ENCODE measurements at regions not wholly inside any gene's neighbourhood (a gene's known extent, or its start where the extent isn't known, plus 50 kb on each side); places are given as distances from the start of the nearest gene placed in this dataset.

DNA sequence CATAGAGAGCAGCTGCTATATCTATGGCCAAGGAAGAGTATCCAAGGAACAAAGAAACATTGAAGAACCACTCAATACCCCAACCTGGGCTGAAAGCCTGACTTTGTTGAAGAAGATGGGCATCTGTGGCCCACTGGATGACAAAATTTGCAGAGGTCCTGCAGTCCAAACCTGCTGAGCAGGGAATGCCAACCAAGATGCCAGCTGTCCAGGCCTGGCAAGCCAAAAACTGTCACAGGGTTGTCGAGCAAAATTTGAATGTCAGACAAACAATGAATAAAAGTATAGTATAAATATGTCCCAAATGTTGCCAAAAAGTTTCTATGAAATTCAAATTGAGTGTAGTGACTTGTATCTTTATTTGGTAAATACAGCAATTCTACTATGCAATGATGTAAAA lies 1040.2 kb downstream of the PCDH9 start:
- TF ChIP-seq ZNF70 (CRISPR knock-in tag; IDR thresholded peaks at IDR 0.05) (no peak), TOX (CRISPR knock-in tag; IDR thresholded peaks at IDR 0.05; ENCODE audit: borderline replicate concordance) (no peak), CSDC2 (CRISPR knock-in tag; IDR thresholded peaks at IDR 0.05) (no peak), ZFP3 (CRISPR knock-in tag; IDR thresholded peaks at IDR 0.05) (no peak), ZNF565 (CRISPR knock-in tag; conservative IDR thresholded peaks at IDR 0.05; ENCODE audit: low read depth) (no peak), PPARA (CRISPR knock-in tag; IDR thresholded peaks at IDR 0.05; ENCODE audit: borderline replicate concordance) (no peak), RARB (CRISPR knock-in tag; IDR thresholded peaks at IDR 0.05) (no peak), BACH2 (CRISPR knock-in tag; IDR thresholded peaks at IDR 0.05; ENCODE audit: borderline replicate concordance) (no peak), GLIS3 (CRISPR knock-in tag; IDR thresholded peaks at IDR 0.05) (no peak), ZNF8 (CRISPR knock-in tag; IDR thresholded peaks at IDR 0.05) (no peak), ESRRG (CRISPR knock-in tag; IDR thresholded peaks at IDR 0.05) (no peak), ZFP30 (CRISPR knock-in tag; IDR thresholded peaks at IDR 0.05) (no peak), TCF4 (CRISPR knock-in tag; IDR thresholded peaks at IDR 0.05; ENCODE audit: borderline replicate concordance) (no peak)
- TF ChIP-seq, protein P1, sequence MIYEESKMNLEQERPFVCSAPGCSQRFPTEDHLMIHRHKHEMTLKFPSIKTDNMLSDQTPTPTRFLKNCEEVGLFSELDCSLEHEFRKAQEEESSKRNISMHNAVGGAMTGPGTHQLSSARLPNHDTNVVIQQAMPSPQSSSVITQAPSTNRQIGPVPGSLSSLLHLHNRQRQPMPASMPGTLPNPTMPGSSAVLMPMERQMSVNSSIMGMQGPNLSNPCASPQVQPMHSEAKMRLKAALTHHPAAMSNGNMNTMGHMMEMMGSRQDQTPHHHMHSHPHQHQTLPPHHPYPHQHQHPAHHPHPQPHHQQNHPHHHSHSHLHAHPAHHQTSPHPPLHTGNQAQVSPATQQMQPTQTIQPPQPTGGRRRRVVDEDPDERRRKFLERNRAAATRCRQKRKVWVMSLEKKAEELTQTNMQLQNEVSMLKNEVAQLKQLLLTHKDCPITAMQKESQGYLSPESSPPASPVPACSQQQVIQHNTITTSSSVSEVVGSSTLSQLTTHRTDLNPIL (CRISPR knock-in tag; IDR thresholded peaks at IDR 0.05; ENCODE audit: low read depth), result no peak
- TF ChIP-seq, protein P2, sequence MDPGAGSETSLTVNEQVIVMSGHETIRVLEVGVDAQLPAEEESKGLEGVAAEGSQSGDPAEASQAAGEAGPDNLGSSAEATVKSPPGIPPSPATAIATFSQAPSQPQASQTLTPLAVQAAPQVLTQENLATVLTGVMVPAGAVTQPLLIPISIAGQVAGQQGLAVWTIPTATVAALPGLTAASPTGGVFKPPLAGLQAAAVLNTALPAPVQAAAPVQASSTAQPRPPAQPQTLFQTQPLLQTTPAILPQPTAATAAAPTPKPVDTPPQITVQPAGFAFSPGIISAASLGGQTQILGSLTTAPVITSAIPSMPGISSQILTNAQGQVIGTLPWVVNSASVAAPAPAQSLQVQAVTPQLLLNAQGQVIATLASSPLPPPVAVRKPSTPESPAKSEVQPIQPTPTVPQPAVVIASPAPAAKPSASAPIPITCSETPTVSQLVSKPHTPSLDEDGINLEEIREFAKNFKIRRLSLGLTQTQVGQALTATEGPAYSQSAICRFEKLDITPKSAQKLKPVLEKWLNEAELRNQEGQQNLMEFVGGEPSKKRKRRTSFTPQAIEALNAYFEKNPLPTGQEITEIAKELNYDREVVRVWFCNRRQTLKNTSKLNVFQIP (CRISPR knock-in tag; IDR thresholded peaks at IDR 0.05; ENCODE audit: borderline replicate concordance, low read depth), result no peak
- TF ChIP-seq, protein P3, sequence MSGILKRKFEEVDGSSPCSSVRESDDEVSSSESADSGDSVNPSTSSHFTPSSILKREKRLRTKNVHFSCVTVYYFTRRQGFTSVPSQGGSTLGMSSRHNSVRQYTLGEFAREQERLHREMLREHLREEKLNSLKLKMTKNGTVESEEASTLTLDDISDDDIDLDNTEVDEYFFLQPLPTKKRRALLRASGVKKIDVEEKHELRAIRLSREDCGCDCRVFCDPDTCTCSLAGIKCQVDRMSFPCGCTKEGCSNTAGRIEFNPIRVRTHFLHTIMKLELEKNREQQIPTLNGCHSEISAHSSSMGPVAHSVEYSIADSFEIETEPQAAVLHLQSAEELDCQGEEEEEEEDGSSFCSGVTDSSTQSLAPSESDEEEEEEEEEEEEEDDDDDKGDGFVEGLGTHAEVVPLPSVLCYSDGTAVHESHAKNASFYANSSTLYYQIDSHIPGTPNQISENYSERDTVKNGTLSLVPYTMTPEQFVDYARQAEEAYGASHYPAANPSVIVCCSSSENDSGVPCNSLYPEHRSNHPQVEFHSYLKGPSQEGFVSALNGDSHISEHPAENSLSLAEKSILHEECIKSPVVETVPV (CRISPR knock-in tag; IDR thresholded peaks at IDR 0.05), result no peak
- ATAC-seq, result no peak

DNA sequence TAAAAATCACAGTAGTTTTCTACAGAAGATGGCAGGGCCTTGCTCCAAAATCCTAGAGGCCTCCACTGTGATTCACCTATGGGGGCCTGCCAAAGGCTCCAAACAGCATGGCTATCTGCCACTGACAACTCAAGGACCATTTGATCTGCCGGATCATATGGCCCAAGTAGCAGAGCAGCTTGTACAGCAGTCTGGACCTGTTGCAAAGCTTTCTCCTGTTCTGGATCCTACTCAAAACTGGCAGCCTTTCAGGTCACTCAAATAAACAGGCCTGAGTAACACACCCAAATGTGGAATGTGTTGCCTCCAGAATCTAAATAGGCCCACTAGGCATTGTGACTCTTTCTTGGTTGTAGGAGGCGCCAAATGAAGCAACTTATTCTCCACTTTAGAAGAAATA lies 1049.3 kb downstream of the PCDH9 start:
- ATAC-seq, result no peak

More for the DNA sequence above, 1049.3 kb downstream of the PCDH9 start:
- TF ChIP-seq ARNTL (CRISPR knock-in tag; IDR thresholded peaks at IDR 0.05; ENCODE audit: borderline replicate concordance, low read depth) (no peak), ZFP3 (CRISPR knock-in tag; IDR thresholded peaks at IDR 0.05) (no peak), TCF4 (CRISPR knock-in tag; IDR thresholded peaks at IDR 0.05; ENCODE audit: borderline replicate concordance) (no peak), CSDC2 (CRISPR knock-in tag; IDR thresholded peaks at IDR 0.05) (no peak), ZC3H10 (CRISPR knock-in tag; IDR thresholded peaks at IDR 0.05) (no peak), ISL1 (CRISPR knock-in tag; IDR thresholded peaks at IDR 0.05) (no peak), ESRRG (CRISPR knock-in tag; IDR thresholded peaks at IDR 0.05) (no peak), ZNF8 (CRISPR knock-in tag; IDR thresholded peaks at IDR 0.05) (no peak), ZNF565 (CRISPR knock-in tag; conservative IDR thresholded peaks at IDR 0.05; ENCODE audit: low read depth) (no peak), TOX (CRISPR knock-in tag; IDR thresholded peaks at IDR 0.05; ENCODE audit: borderline replicate concordance) (no peak), SNAI2 (CRISPR knock-in tag; IDR thresholded peaks at IDR 0.05) (no peak), PPARA (CRISPR knock-in tag; IDR thresholded peaks at IDR 0.05; ENCODE audit: borderline replicate concordance) (no peak), OSR1 (CRISPR knock-in tag; IDR thresholded peaks at IDR 0.05) (no peak)
- TF ChIP-seq, protein P2 (CRISPR knock-in tag; IDR thresholded peaks at IDR 0.05; ENCODE audit: borderline replicate concordance, low read depth), result no peak
- TF ChIP-seq, protein P4, sequence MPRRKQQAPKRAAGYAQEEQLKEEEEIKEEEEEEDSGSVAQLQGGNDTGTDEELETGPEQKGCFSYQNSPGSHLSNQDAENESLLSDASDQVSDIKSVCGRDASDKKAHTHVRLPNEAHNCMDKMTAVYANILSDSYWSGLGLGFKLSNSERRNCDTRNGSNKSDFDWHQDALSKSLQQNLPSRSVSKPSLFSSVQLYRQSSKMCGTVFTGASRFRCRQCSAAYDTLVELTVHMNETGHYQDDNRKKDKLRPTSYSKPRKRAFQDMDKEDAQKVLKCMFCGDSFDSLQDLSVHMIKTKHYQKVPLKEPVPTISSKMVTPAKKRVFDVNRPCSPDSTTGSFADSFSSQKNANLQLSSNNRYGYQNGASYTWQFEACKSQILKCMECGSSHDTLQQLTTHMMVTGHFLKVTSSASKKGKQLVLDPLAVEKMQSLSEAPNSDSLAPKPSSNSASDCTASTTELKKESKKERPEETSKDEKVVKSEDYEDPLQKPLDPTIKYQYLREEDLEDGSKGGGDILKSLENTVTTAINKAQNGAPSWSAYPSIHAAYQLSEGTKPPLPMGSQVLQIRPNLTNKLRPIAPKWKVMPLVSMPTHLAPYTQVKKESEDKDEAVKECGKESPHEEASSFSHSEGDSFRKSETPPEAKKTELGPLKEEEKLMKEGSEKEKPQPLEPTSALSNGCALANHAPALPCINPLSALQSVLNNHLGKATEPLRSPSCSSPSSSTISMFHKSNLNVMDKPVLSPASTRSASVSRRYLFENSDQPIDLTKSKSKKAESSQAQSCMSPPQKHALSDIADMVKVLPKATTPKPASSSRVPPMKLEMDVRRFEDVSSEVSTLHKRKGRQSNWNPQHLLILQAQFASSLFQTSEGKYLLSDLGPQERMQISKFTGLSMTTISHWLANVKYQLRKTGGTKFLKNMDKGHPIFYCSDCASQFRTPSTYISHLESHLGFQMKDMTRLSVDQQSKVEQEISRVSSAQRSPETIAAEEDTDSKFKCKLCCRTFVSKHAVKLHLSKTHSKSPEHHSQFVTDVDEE (CRISPR knock-in tag; IDR thresholded peaks at IDR 0.05), result no peak
- TF ChIP-seq, protein P3 (CRISPR knock-in tag; IDR thresholded peaks at IDR 0.05), result no peak
